ENCODE measurements at regions not wholly inside any gene's neighbourhood (a gene's known extent, or its start where the extent isn't known, plus 50 kb on each side); places are given as distances from the start of the nearest gene placed in this dataset.

GRCh38 chr9:115910959-115911358 lies 242.6 kb upstream of the PAPPA start:
- no peak for TF ChIP-seq GATA3 (IDR thresholded peaks at IDR 0.05; ENCODE audit: low read depth, low read length)
- TF ChIP-seq GATA2 (IDR thresholded peaks at IDR 0.05; ENCODE audit: low read depth, low read length) = no peak

Data from SH-SY5Y (cell line).